ENCODE measurements at regions not wholly inside any gene's neighbourhood (a gene's known extent, or its start where the extent isn't known, plus 50 kb on each side); places are given as distances from the start of the nearest gene placed in this dataset.

DNA sequence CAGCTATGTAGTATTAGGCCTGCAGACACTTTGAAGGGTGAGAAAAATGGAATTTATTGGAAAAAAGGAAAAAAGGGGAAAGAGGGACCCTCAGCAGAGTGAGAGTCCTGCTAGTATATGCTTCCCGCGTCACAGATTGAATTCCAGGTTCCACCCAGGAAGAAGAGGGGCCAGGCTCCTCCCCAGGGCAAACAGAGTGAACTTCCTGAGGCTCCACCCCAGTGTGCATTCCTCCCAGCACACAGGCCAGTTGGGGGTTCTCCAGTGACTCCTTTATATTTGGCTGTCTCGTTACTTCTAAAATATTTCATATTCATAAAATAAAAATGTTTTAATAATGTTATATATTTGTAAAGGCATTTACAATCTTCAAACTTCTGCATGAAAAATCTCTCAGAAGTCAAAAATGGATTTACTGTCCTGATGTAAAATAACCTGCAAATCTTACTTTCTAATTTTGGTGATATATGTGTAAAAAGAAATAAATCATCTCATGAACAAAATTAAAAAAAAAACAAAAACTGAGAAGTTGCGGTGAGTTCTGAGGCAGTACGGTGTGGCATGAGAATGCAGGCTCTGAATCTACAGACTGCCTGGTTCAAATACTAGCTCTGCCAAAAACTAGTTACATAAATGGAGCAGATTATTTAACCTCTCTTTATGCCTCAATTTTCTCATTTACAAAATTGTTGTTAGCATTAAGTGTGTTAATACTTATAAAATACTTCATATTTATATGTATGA, 175.8 kb upstream of the P2RY1 start:
- no peak for TF ChIP-seq POLR2A (IDR thresholded peaks at IDR 0.05)
- TF ChIP-seq, protein P1, sequence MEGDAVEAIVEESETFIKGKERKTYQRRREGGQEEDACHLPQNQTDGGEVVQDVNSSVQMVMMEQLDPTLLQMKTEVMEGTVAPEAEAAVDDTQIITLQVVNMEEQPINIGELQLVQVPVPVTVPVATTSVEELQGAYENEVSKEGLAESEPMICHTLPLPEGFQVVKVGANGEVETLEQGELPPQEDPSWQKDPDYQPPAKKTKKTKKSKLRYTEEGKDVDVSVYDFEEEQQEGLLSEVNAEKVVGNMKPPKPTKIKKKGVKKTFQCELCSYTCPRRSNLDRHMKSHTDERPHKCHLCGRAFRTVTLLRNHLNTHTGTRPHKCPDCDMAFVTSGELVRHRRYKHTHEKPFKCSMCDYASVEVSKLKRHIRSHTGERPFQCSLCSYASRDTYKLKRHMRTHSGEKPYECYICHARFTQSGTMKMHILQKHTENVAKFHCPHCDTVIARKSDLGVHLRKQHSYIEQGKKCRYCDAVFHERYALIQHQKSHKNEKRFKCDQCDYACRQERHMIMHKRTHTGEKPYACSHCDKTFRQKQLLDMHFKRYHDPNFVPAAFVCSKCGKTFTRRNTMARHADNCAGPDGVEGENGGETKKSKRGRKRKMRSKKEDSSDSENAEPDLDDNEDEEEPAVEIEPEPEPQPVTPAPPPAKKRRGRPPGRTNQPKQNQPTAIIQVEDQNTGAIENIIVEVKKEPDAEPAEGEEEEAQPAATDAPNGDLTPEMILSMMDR (IDR thresholded peaks at IDR 0.05): no peak

DNA sequence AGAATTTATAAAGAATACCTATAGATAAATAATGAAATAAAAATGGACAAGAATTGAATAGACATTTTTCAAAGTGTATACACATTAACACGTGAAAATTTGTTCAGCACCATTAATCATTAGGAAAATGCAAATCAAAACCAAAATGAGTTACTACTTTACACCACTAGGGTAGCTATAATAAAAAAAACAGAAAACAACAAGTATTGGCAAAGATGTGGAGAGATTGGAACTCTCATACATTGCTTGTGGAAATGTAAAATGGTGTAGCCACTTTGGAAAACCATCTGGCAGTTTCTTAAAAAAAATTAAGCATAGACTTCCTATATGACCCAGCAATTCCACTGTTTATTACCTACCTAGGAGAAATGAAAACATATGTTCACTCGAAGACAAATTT, 172.8 kb upstream of the P2RY1 start:
- Histone ChIP-seq H3K36me3 (replicated peaks in 1 of 2; ENCODE audit: insufficient read depth in 1 of 2, low read depth in 2 of 2) (no peaks in the 10 kb centered on the region), H3K27me3 (no peaks in the 10 kb centered on the region), H3K4me3 (no peak overlapping the region), H3K27ac (no peak overlapping the region), H3K4me1 (no peaks in the 10 kb centered on the region), H3K9me3 (no peaks in the 10 kb centered on the region)
- TF ChIP-seq POLR2A (IDR thresholded peaks at IDR 0.05): no peak
- TF ChIP-seq, protein P1 (IDR thresholded peaks at IDR 0.05): no peak
- ATAC-seq: no peak
- intact Hi-C loops (cut with DNase I): no loop called here
- DNase-seq: no peak
- 38 to 54% methylated on average over 2 of the region's 2 CpGs for whole genome bisulfite sequencing, 2 donors

More for the DNA sequence above, 175.8 kb upstream of the P2RY1 start:
- 52 to 60% methylated on average over 5 of the region's 5 CpGs for WGBS, 2 donors
- Histone ChIP-seq H3K4me3 (no peak overlapping the region), H3K36me3 (replicated peaks in 1 of 2; ENCODE audit: insufficient read depth in 1 of 2, low read depth in 2 of 2) (no peaks in the 10 kb centered on the region), H3K27me3 (no peaks in the 10 kb centered on the region), H3K9me3 (no peaks in the 10 kb centered on the region), H3K27ac (no peak overlapping the region), H3K4me1 (no peaks in the 10 kb centered on the region)
- no peak for ATAC-seq
- no peak for DNase-seq
- intact Hi-C loops (cut with DNase I): no loop called here

DNA sequence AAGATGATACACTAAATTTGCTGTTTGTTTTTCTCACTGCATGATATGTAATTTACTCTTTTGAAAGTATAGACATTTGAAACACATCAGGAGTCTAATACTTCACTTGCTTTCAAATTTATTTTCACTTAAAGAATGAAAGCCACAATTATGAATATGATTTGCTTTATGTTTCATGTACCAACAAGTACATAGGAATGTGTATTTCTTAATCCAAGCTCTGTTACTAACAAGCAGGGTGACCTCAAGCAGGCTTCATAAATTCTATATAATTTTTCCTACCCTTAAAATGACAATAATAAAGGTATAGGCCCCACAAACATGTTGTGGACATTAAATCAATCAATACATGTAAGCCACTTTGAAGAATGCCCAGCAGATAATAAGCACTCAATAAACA, 170.2 kb upstream of the P2RY1 start:
- intact Hi-C loops (cut with DNase I): no loop called here
- TF ChIP-seq, protein P1 (IDR thresholded peaks at IDR 0.05): no peak
- no peak for TF ChIP-seq POLR2A (IDR thresholded peaks at IDR 0.05)
- DNase-seq (no peak), ATAC-seq (no peak)
- Histone ChIP-seq H3K4me1 (no peaks in the 10 kb centered on the region), H3K27me3 (no peaks in the 10 kb centered on the region), H3K27ac (no peak overlapping the region), H3K4me3 (no peak overlapping the region), H3K36me3 (replicated peaks in 1 of 2; ENCODE audit: insufficient read depth in 1 of 2, low read depth in 2 of 2) (no peaks in the 10 kb centered on the region), H3K9me3 (no peaks in the 10 kb centered on the region)

DNA sequence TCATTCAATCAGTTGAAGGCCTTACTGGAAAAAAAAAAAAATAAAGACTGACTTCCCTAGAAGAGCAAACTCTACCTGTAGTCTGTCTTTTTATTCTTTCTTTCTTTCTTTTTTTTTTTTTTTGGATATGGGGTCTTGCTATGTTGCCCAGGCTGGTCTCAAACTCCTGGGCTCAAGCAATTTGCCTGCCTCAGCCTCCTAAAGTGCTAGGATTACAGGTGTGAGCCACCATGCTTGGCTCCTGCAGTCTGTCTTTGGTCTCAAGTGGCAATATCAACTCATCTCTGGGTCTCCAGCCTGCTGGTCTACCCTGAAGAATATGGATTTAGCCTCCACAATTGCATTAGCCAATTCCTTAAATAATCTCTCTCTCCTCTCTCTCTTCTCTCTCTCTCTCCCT, 167.7 kb upstream of the P2RY1 start:
- intact Hi-C loops (cut with DNase I): no loop called here
- H3K4me3 ChIP-seq: no peak overlapping the region
- H3K27me3 ChIP-seq: no peaks in the 10 kb centered on the region
- H3K9me3 ChIP-seq: no peaks in the 10 kb centered on the region
- H3K36me3 ChIP-seq (replicated peaks in 1 of 2; ENCODE audit: insufficient read depth in 1 of 2, low read depth in 2 of 2): no peaks in the 10 kb centered on the region
- H3K4me1 ChIP-seq: no peaks in the 10 kb centered on the region
- ATAC-seq (no peak), DNase-seq (no peak)
- H3K27ac ChIP-seq: no peak overlapping the region
- TF ChIP-seq, protein P1 (IDR thresholded peaks at IDR 0.05): no peak
- TF ChIP-seq POLR2A (IDR thresholded peaks at IDR 0.05): no peak

DNA sequence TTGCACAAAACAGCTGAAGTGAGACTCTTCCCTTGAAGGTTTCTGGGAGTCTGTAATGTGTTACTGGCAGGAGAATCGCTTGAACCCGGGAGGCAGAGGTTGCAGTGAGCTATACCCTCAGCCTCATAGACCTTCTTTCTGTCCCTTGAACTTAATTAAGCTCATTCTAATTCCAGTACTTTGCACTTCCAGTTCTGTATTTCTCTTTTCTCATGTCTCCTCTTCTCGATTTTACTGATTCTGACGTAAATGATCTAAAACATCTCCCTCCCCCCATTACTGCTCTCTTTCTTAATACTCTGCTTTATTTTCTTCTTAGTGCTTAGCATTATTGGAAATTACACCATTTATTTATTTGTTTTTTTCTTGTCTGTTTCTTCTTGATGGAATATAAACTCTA, 165.4 kb upstream of the P2RY1 start:
- TF ChIP-seq, protein P1 (IDR thresholded peaks at IDR 0.05): no peak
- no peak for TF ChIP-seq POLR2A (IDR thresholded peaks at IDR 0.05)
- intact Hi-C loops (cut with DNase I): no loop called here
- 77 to 80% methylated on average over 4 of the region's 4 CpGs for WGBS, 2 donors
- ATAC-seq (no peak), DNase-seq (no peak)
- H3K9me3 ChIP-seq: no peaks in the 10 kb centered on the region
- no peak overlapping the region for H3K4me3 ChIP-seq
- no peaks in the 10 kb centered on the region for H3K27me3 ChIP-seq
- no peaks in the 10 kb centered on the region for H3K4me1 ChIP-seq
- no peaks in the 10 kb centered on the region for H3K36me3 ChIP-seq (replicated peaks in 1 of 2; ENCODE audit: insufficient read depth in 1 of 2, low read depth in 2 of 2)
- no peak overlapping the region for H3K27ac ChIP-seq

Measured in body of pancreas (tissue), 4 donors.